ENCODE measurements at regions not wholly inside any gene's neighbourhood (a gene's known extent, or its start where the extent isn't known, plus 50 kb on each side); places are given as distances from the start of the nearest gene placed in this dataset.
"Not testable (repeated sequence)": the region's sequence is repeated elsewhere in the genome, so short reads cannot be mapped to it uniquely, and the experiment has no call there.

DNA sequence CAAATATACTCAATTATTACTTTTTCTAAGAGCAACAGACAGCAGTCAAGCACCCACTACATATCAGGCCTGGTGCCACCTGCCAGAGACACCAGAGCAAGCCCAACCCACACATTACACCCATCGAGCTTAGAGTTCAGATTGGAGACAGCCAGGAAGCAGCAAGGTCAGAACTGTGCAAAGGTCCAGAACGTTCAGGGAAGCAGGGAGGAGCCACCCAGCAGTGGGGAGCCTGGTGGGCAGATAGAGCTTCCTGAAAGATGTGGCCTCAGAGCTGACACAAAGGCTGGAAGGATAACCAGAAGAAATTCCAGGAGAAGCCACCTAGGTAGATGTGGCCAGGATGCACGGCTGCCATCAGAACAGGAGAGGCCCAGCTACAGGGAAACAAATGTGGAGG is 440.5 kb upstream of the ID2 start:
- Histone ChIP-seq H3K9me3 (ENCODE audit: low read length) (peaks cover 5% of the 10 kb centered on the region), H3K36me3 (ENCODE audit: insufficient read depth, low read length) (no peaks in the 10 kb centered on the region), H3K4me3 (ENCODE audit: low read length) (no peak overlapping the region), H2AFZ (ENCODE audit: low read depth, low read length) (no peak overlapping the region), H3K27me3 (ENCODE audit: insufficient read depth, low read length) (no peaks in the 10 kb centered on the region), H3K4me1 (ENCODE audit: insufficient read depth, low read length) (peaks cover 21% of the 10 kb centered on the region)

DNA sequence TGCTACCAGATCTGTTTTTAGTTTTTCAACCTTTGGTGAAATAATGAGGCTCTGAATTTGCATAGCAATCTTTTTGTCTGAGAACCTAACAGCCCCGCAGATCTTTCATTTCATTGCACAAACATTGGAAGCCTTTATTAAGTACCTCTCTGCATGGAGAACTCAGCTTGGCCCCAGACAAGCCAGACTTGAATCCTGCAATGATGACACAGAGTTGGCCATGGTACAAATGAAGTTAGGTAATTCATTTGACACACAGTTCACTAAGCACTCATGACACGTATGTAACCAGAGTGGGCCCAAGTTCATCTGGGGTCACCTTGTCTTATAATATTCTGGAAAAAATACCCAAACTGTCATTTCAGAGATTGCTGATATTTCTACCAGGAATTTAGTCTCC is 439.1 kb upstream of the ID2 start:
- H2AFZ ChIP-seq (ENCODE audit: low read depth, low read length): no peak overlapping the region
- no peaks in the 10 kb centered on the region for H3K36me3 ChIP-seq (ENCODE audit: insufficient read depth, low read length)
- no peaks in the 10 kb centered on the region for H3K27me3 ChIP-seq (ENCODE audit: insufficient read depth, low read length)
- peaks cover 21% of the 10 kb centered on the region for H3K4me1 ChIP-seq (ENCODE audit: insufficient read depth, low read length)
- no peak overlapping the region for H3K4me3 ChIP-seq (ENCODE audit: low read length)
- peaks cover 5% of the 10 kb centered on the region for H3K9me3 ChIP-seq (ENCODE audit: low read length)

DNA sequence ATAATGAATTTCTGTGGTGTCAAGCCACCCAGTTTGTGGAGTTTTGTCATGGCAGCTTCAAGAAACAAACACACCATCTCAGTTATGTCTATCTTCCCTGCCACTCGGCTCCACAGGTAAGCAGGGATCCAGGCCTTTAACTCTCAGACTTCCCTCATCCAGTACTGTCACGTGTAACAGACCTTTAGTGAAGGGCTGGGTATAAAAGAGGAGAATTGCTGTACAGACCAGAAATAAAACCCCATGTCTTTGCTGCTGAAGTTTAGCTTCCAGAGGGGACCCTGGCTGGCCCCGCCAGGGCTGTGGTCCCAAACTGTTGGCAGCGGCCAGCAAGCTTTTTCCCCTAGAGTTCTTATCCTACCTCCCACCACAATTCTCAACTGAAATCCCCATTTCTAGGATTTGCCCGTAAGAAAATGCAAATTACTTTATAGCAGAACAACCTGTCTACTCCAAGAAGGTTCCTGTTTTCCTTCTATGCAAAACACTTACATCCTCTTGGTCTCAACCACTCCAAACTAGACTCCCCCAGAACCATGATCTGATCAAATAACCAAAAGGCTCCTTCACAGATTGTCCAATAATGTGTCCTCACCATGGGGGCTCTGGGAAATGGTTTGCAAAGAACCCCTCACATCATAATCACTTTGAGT is 438.0 kb upstream of the ID2 start:
- no peaks in the 10 kb centered on the region for H3K36me3 ChIP-seq (ENCODE audit: insufficient read depth, low read length)
- no peak overlapping the region for H2AFZ ChIP-seq (ENCODE audit: low read depth, low read length)
- H3K4me3 ChIP-seq (ENCODE audit: low read length): no peak overlapping the region
- H3K27me3 ChIP-seq (ENCODE audit: insufficient read depth, low read length): no peaks in the 10 kb centered on the region
- peaks cover 15% of the 10 kb centered on the region for H3K4me1 ChIP-seq (ENCODE audit: insufficient read depth, low read length)
- H3K9me3 ChIP-seq (ENCODE audit: low read length): peaks cover 5% of the 10 kb centered on the region

DNA sequence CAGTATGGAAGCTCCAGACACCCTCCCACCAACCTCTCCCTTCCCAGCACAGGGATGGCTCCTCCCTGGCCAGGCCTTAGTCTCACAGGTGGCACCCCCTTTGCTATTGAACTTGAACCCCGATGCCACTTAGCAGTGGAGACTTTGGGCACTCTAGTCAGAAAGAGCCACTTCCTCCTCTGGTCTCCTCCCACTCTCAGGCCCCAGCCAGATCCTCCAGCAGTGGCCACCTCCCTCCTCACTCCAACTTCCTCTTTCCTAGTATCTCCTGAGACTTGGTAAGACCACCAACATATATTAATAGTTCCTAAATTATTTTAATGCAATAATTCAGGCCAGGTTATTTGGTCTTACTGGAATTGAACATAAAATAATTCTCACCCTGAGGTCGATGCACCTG is 437.2 kb upstream of the ID2 start:
- Histone ChIP-seq H3K4me3 (ENCODE audit: low read length) (no peak overlapping the region), H3K4me1 (ENCODE audit: insufficient read depth, low read length) (peaks cover 7% of the 10 kb centered on the region), H3K36me3 (ENCODE audit: insufficient read depth, low read length) (no peaks in the 10 kb centered on the region), H3K27me3 (ENCODE audit: insufficient read depth, low read length) (no peaks in the 10 kb centered on the region), H2AFZ (ENCODE audit: low read depth, low read length) (no peak overlapping the region), H3K9me3 (ENCODE audit: low read length) (peaks cover 5% of the 10 kb centered on the region)

DNA sequence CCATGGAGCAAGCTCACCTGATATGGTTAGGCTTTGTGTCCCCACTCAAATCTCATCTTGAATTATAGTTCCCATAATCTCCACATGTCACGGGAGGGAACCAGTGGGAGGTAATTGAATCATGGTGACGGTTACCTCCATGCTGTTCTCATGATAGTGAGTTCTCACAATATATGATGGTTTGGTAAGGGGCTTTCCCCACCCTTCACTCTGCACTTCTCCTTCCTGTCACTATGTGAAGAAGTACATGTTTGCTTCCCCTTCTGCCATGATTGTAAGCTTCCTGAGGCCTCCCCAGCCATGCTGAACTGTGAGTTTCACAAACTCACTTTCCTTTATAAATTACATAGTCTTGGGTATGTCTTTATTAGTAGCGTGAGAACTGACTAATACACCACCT is 435.7 kb upstream of the ID2 start:
- H2AFZ ChIP-seq (ENCODE audit: low read depth, low read length): no peak overlapping the region
- no peak overlapping the region for H3K4me3 ChIP-seq (ENCODE audit: low read length)
- H3K27me3 ChIP-seq (ENCODE audit: insufficient read depth, low read length): no peaks in the 10 kb centered on the region
- no peaks in the 10 kb centered on the region for H3K36me3 ChIP-seq (ENCODE audit: insufficient read depth, low read length)
- peaks cover 11% of the 10 kb centered on the region for H3K9me3 ChIP-seq (ENCODE audit: low read length)
- no peaks in the 10 kb centered on the region for H3K4me1 ChIP-seq (ENCODE audit: insufficient read depth, low read length)

DNA sequence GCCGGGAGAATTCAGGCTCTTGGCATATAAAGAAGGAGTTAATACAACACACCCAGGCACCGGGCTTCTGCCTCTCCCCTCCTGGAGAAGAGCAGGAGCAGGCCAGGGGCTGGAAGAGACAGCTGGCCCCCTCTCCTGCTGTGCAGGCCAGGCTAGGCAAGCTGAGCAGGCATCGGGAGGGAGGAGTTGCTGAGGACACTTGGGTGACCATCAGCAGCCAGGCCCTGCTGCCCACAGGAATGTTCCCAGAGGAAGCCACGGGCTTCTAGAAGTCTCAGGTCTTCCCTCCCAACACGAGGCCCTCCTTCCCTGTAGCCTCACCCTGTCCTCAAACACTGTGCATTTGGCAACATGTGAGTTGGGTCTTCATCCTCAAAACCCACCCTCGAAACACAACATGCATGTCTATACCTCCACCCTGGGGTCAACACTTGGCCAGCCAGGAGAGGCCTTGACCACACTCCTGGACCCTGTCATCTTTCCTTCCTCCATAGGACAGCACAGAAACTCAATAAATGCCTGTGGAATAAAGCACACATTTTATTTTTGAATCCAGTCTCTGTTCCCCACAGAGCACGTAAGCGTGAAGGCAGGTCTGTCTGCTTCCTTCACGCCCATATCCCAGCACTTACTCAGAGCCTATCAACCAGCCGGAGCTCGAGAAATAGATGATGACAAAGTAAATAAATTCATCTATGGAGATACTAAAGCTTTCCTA is 433.8 kb upstream of the ID2 start:
- no peaks in the 10 kb centered on the region for H3K36me3 ChIP-seq (ENCODE audit: insufficient read depth, low read length)
- H3K27me3 ChIP-seq (ENCODE audit: insufficient read depth, low read length): no peaks in the 10 kb centered on the region
- H2AFZ ChIP-seq (ENCODE audit: low read depth, low read length): no peak overlapping the region
- H3K4me1 ChIP-seq (ENCODE audit: insufficient read depth, low read length): no peaks in the 10 kb centered on the region
- H3K9me3 ChIP-seq (ENCODE audit: low read length): peaks cover 11% of the 10 kb centered on the region
- no peak overlapping the region for H3K4me3 ChIP-seq (ENCODE audit: low read length)

DNA sequence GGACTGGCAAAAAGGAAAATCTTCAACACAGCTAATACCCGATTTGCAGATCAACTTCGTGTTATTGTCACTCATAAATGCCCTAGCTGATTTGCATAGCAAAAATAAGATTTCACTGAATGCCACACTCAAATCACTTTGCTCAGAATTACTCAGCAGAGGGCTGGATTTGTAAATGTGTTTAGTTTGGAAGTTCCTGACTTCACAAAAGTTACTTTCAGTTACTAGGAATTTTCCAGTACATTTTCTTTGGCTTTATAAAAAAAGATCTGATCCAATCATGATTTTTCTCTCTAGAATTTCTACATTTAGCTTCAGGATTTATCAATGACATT is 433.3 kb upstream of the ID2 start:
- H3K9me3 ChIP-seq (ENCODE audit: low read length): peaks cover 7% of the 10 kb centered on the region
- no peaks in the 10 kb centered on the region for H3K27me3 ChIP-seq (ENCODE audit: insufficient read depth, low read length)
- H3K4me3 ChIP-seq (ENCODE audit: low read length): no peak overlapping the region
- no peak overlapping the region for H2AFZ ChIP-seq (ENCODE audit: low read depth, low read length)
- no peaks in the 10 kb centered on the region for H3K4me1 ChIP-seq (ENCODE audit: insufficient read depth, low read length)
- no peaks in the 10 kb centered on the region for H3K36me3 ChIP-seq (ENCODE audit: insufficient read depth, low read length)

DNA sequence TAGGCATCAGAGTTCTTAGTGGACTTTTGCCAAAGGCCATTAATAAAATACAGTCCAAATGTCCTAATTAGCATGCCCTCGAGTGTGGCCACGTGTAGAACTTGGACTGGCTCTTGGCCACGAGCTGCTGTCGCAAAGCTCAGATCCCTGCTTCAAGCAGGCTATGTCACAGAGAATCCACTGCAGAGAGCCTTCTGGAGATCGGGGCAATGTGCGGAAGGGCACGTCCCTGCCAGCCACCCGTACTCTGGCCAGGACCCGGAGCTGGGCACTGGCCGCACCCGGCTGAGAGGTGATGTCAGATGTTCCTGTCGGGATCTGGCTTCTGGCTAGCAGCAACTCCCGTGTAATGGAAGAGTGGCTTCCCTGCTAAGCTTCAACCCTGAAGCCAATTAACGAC is 432.7 kb upstream of the ID2 start:
- H3K4me1 ChIP-seq (ENCODE audit: insufficient read depth, low read length): no peaks in the 10 kb centered on the region
- H3K36me3 ChIP-seq (ENCODE audit: insufficient read depth, low read length): no peaks in the 10 kb centered on the region
- H3K27me3 ChIP-seq (ENCODE audit: insufficient read depth, low read length): no peaks in the 10 kb centered on the region
- peaks cover 7% of the 10 kb centered on the region for H3K9me3 ChIP-seq (ENCODE audit: low read length)
- no peak overlapping the region for H3K4me3 ChIP-seq (ENCODE audit: low read length)
- H2AFZ ChIP-seq (ENCODE audit: low read depth, low read length): no peak overlapping the region

DNA sequence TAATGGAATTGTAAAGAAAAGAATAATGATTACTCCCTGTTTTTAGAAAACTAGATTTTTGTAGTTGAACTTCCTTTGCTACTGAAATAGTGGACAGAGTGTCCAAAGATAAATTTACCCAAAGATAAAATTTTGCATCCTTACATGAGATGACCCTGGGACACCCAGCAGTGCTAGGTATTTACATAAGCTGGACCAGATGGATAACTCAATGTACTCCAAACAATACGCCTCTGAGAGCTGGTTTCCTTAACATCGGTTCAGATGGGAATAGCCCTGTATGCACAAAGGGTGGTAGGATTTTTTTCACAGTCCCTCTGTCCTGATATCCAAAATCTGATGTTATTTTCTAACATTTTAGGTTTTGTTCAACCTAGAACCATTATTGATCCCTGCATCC is 432.1 kb upstream of the ID2 start:
- no peaks in the 10 kb centered on the region for H3K36me3 ChIP-seq (ENCODE audit: insufficient read depth, low read length)
- H3K9me3 ChIP-seq (ENCODE audit: low read length): peaks cover 7% of the 10 kb centered on the region

DNA sequence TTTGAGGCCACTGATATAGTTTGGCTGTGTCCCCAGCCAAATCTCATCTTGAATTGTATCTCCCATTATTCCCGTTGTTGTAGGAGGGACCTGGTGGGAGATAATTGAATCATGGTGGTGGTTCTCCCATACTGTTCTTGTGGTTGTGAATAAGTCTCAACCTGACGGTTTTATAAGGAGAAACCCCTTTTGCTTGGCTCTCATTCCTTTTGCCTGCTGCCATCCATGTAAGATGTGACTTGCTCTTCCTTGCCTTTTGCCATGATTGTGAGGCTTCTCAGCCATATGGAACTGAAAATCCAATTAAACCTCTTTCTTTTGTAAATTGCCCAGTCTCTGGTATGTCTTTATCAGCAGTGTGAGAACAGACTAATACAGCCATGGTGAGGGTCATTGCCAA is 431.6 kb upstream of the ID2 start:
- not testable (repeated sequence) for H3K9me3 ChIP-seq (ENCODE audit: low read length); H3K4me3 ChIP-seq (ENCODE audit: low read length); H3K4me1 ChIP-seq (ENCODE audit: insufficient read depth, low read length); H3K36me3 ChIP-seq (ENCODE audit: insufficient read depth, low read length); H2AFZ ChIP-seq (ENCODE audit: low read depth, low read length); H3K27me3 ChIP-seq (ENCODE audit: insufficient read depth, low read length)

More for the DNA sequence above, 432.1 kb upstream of the ID2 start:
- Histone ChIP-seq H3K27me3 (ENCODE audit: insufficient read depth, low read length) (no peaks in the 10 kb centered on the region), H3K4me1 (ENCODE audit: insufficient read depth, low read length) (no peaks in the 10 kb centered on the region), H2AFZ (ENCODE audit: low read depth, low read length) (no peak overlapping the region), H3K4me3 (ENCODE audit: low read length) (no peak overlapping the region)

DNA sequence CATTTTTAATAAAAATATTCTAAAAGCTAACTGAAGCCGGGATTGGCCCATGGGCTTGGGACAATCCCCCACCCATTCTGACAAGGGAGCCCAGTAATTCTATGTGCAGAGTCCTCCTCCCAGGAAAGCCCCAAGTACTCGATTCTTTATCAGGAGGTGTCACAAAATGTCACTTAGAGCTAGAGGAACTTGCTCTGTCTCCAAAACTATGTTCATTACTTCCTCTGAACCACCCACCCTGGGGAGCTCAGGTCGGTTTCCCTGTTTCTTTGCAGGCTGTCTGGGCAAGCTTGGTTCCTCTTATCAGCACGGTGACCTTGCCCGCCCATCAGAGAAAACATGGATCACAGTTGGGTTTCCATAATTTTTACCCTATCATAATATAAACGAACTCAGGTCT is 430.6 kb upstream of the ID2 start:
- H3K4me3 ChIP-seq (ENCODE audit: low read length): no peak overlapping the region
- H3K27me3 ChIP-seq (ENCODE audit: insufficient read depth, low read length): no peaks in the 10 kb centered on the region
- no peak overlapping the region for H2AFZ ChIP-seq (ENCODE audit: low read depth, low read length)
- peaks cover 5% of the 10 kb centered on the region for H3K9me3 ChIP-seq (ENCODE audit: low read length)
- H3K36me3 ChIP-seq (ENCODE audit: insufficient read depth, low read length): no peaks in the 10 kb centered on the region
- peaks cover 3% of the 10 kb centered on the region for H3K4me1 ChIP-seq (ENCODE audit: insufficient read depth, low read length)

DNA sequence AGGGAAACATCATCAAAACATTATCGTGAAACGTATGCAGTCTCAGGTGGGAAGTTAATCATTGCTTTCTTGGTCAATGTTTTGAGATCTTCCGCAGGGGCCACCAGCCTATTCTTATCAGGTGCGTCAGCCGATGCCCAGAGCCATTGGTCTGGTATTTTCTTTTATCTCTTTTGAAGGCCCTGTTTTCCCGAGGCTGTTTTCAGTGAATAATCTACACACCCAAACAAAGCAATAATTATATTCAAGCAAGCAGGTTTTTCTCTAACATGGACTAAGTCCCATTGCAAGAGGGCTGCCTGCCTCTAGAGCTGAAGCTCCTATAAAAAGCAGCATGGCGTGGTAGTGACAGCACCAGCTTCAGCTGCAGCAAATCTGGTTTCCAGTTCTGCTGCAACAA is 430.0 kb upstream of the ID2 start:
- H2AFZ ChIP-seq (ENCODE audit: low read depth, low read length): no peak overlapping the region
- H3K4me1 ChIP-seq (ENCODE audit: insufficient read depth, low read length): peaks cover 3% of the 10 kb centered on the region
- no peaks in the 10 kb centered on the region for H3K36me3 ChIP-seq (ENCODE audit: insufficient read depth, low read length)
- no peaks in the 10 kb centered on the region for H3K27me3 ChIP-seq (ENCODE audit: insufficient read depth, low read length)
- H3K9me3 ChIP-seq (ENCODE audit: low read length): peaks cover 5% of the 10 kb centered on the region
- no peak overlapping the region for H3K4me3 ChIP-seq (ENCODE audit: low read length)

DNA sequence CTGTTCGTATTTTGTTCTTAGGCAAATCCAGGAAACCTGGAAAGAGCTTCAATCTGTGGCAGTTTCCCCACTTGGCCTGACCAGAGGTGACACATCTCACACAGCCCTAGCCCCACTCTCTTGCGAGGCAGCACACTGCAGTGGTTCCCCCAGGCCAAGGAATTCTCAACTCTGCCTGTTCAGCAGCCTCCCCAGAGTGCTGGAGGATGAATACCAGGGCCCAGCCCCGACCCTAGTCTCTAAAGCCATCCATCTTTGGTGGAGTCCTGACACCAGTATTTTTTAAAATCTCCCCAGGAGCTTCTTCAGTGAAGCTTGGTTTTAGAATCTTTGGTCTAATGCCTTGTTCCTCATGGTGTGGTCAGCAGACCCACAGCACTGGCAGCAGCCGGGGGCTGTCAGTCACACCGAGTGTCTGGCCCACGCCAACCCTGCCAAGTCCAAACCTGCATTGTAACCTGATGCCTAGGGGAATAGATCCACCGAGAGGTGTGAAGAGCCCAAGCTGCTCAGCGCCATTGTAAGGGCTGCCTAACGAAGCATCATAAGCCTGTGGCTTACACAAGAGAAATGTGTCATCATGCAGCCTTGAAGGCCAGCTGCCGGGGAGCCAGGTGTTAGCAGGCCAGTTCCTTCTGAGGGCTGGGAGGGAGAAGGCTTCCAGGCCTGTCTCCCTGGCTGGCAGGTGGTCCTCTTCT is 428.7 kb upstream of the ID2 start:
- H3K27me3 ChIP-seq (ENCODE audit: insufficient read depth, low read length): no peaks in the 10 kb centered on the region
- H3K4me3 ChIP-seq (ENCODE audit: low read length): no peak overlapping the region
- peaks cover 5% of the 10 kb centered on the region for H3K9me3 ChIP-seq (ENCODE audit: low read length)
- peaks cover 16% of the 10 kb centered on the region for H3K4me1 ChIP-seq (ENCODE audit: insufficient read depth, low read length)
- H3K36me3 ChIP-seq (ENCODE audit: insufficient read depth, low read length): no peaks in the 10 kb centered on the region
- no peak overlapping the region for H2AFZ ChIP-seq (ENCODE audit: low read depth, low read length)

All from neuron (in vitro differentiated cells).